ENCODE measurements at regions not wholly inside any gene's neighbourhood (a gene's known extent, or its start where the extent isn't known, plus 50 kb on each side); places are given as distances from the start of the nearest gene placed in this dataset.

DNA sequence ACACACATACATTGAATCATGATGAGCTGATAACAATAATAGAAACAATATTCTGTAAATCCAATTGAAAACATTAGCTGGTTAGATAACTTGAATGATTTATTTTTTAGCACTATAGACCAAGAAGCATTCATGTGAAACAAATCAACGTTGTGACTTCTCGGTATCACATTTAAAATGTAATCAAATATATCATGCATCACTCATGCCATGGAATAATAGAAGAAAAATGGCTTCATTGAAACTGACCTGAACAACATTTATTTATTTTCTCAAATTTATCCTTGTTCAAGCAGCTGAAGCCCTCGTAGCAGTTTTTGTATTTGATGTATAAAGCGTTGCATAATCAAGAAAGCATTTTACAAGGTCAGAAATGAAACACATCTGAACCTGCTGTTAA, 299.6 kb upstream of the CDH18 start:
- ChIA-PET SMC1A (ENCODE audit: uncharacterized antibody, unreplicated experiment) (no interaction called here), CTCF (no interaction called here), RAD21 (ENCODE audit: unreplicated experiment) (no interaction called here), POLR2A (no interaction called here)
- Histone ChIP-seq H3K4me1 (ENCODE audit: control insufficient read depth, insufficient read depth, low read length) (no peaks in the 10 kb centered on the region), H3K9me3 (replicated peaks; ENCODE audit: control insufficient read depth, insufficient read depth, low read length) (no peaks in the 10 kb centered on the region), H3K9ac (ENCODE audit: control insufficient read depth, insufficient read depth, low read length) (no peak overlapping the region), H3K4me2 (ENCODE audit: control insufficient read depth, insufficient read depth) (no peak overlapping the region), H3K36me3 (ENCODE audit: control insufficient read depth in 2 of 2, insufficient read depth in 2 of 2, low read length in 1 of 2) (no peaks in the 10 kb centered on the region), H3K27me3 (replicated peaks in 1 of 2; ENCODE audit: control insufficient read depth in 2 of 2, insufficient read depth in 2 of 2, low read length in 1 of 2) (no peaks in the 10 kb centered on the region), H3K27ac (ENCODE audit: control insufficient read depth, insufficient read depth) (no peak overlapping the region), H3K79me2 (ENCODE audit: control insufficient read depth, insufficient read depth, low read length) (no peaks in the 10 kb centered on the region), H4K20me1 (ENCODE audit: control insufficient read depth, insufficient read depth) (no peaks in the 10 kb centered on the region), H2AFZ (ENCODE audit: control insufficient read depth, low read depth, low read length) (no peak overlapping the region), H3K4me3 (no peak overlapping the region)
- TF ChIP-seq POLR2AphosphoS5 (IDR thresholded peaks at IDR 0.05; ENCODE audit: low read length) (no peak), SREBF1 (IDR thresholded peaks at IDR 0.05; ENCODE audit: low read length) (no peak), FOXK2 (IDR thresholded peaks at IDR 0.05) (no peak), JUND (IDR thresholded peaks at IDR 0.05; ENCODE audit: low read depth, low read length) (no peak), JUNB (IDR thresholded peaks at IDR 0.05) (no peak), MYB (IDR thresholded peaks at IDR 0.05; ENCODE audit: borderline replicate concordance, low read depth, low read length) (no peak), SMAD5 (IDR thresholded peaks at IDR 0.05; ENCODE audit: low read depth) (no peak), CREM (IDR thresholded peaks at IDR 0.05; ENCODE audit: low read depth) (no peak), NFYB (IDR thresholded peaks at IDR 0.05; ENCODE audit: insufficient read depth, low read depth, low read length) (no peak), NFYA (IDR thresholded peaks at IDR 0.05; ENCODE audit: borderline replicate concordance, low read depth, low read length) (no peak), CREB1 (IDR thresholded peaks at IDR 0.05; ENCODE audit: low read depth) (no peak), STAT1 (conservative IDR thresholded peaks at IDR 0.05) (no peak), RB1 (IDR thresholded peaks at IDR 0.05; ENCODE audit: borderline replicate concordance) (no peak), BRCA1 (IDR thresholded peaks at IDR 0.05; ENCODE audit: low read depth, low read length) (no peak), STAT3 (IDR thresholded peaks at IDR 0.05; ENCODE audit: low read depth, low read length) (no peak)
- TF ChIP-seq, protein P1, sequence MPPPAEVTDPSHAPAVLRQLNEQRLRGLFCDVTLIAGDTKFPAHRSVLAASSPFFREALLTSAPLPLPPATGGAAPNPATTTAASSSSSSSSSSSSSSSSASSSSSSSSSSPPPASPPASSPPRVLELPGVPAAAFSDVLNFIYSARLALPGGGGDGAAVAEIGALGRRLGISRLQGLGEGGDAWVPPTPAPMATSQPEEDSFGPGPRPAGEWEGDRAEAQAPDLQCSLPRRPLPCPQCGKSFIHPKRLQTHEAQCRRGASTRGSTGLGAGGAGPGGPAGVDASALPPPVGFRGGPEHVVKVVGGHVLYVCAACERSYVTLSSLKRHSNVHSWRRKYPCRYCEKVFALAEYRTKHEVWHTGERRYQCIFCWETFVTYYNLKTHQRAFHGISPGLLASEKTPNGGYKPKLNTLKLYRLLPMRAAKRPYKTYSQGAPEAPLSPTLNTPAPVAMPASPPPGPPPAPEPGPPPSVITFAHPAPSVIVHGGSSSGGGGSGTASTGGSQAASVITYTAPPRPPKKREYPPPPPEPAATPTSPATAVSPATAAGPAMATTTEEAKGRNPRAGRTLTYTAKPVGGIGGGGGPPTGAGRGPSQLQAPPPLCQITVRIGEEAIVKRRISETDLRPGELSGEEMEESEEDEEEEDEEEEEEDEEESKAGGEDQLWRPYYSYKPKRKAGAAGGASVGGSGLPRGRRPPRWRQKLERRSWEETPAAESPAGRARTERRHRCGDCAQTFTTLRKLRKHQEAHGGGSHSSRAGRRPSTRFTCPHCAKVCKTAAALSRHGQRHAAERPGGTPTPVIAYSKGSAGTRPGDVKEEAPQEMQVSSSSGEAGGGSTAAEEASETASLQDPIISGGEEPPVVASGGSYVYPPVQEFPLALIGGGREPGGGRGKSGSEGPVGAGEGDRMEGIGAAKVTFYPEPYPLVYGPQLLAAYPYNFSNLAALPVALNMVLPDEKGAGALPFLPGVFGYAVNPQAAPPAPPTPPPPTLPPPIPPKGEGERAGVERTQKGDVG (CRISPR knock-in tag; IDR thresholded peaks at IDR 0.05) = no peak
- ATAC-seq = no peak
- 15% methylated on average over 4 of the region's 4 CpGs for WGBS (ENCODE audit: insufficient coverage, insufficient replicate concordance, low lambda C conversion rate, missing lambda C conversion rate)
- in situ Hi-C loops (cut with MboI) (no loop called here), intact Hi-C loops (cut with micrococcal nuclease; ENCODE audit: unreplicated experiment) (no loop called here)
- no peak for FAIRE-seq
- BruUV-seq (replicated peaks) = no TSS peak
- DNase-seq (ENCODE audit: low read depth, low spot score) = no peak

Data from GM12878 (cell line).